ENCODE measurements at regions not wholly inside any gene's neighbourhood (a gene's known extent, or its start where the extent isn't known, plus 50 kb on each side); places are given as distances from the start of the nearest gene placed in this dataset.

- TF ChIP-seq NFYB (CRISPR knock-in tag; conservative IDR thresholded peaks at IDR 0.05; ENCODE audit: low read depth), result no peak
- TF ChIP-seq CTCF (IDR thresholded peaks at IDR 0.05), result no peak
- TF ChIP-seq ZNF317 (CRISPR knock-in tag; IDR thresholded peaks at IDR 0.05; ENCODE audit: borderline replicate concordance, low read depth), result no peak
- TF ChIP-seq ZNF512 (CRISPR knock-in tag; IDR thresholded peaks at IDR 0.05; ENCODE audit: borderline replicate concordance), result no peak
- TF ChIP-seq ZNF281 (CRISPR knock-in tag; IDR thresholded peaks at IDR 0.05), result no peak
- TF ChIP-seq ERG (CRISPR knock-in tag; IDR thresholded peaks at IDR 0.05), result no peak
Measured at GRCh38 chr15:62606376-62607113, 436.0 kb upstream of the TPM1 start.
